HUES64 (cell line): ENCODE measurements at regions not wholly inside any gene's neighbourhood (a gene's known extent, or its start where the extent isn't known, plus 50 kb on each side); places are given as distances from the start of the nearest gene placed in this dataset.
"Not testable (repeated sequence)": the region's sequence is repeated elsewhere in the genome, so short reads cannot be mapped to it uniquely, and the experiment has no call there.

Experiments used
- H3K27ac ChIP-seq: 2 replicates; pipeline ENCODE4 v1.7.0; 2013; ENCODE audit warnings: low read depth, low read length, inconsistent platforms
- H3K27me3 ChIP-seq: 2 replicates; pipeline ENCODE4 v1.6.1; 2013; ENCODE audit warnings: mild to moderate bottlenecking, low read length; ENCODE audit not compliant: insufficient read depth
- H3K36me3 ChIP-seq: 2 replicates; pipeline ENCODE4 v1.6.1; 2013; ENCODE audit warnings: mild to moderate bottlenecking, low read length; ENCODE audit not compliant: insufficient read depth
- H3K4me1 ChIP-seq: 2 replicates; pipeline ENCODE4 v1.6.1; 2013; ENCODE audit warnings: mild to moderate bottlenecking, low read length, moderate library complexity; ENCODE audit not compliant: insufficient read depth
- H3K4me3 ChIP-seq: 2 replicates; pipeline ENCODE4 v1.5.1; 2013; ENCODE audit warnings: mild to moderate bottlenecking, low read length, moderate library complexity
- H3K9ac ChIP-seq: 2 replicates; pipeline ENCODE4 v1.6.1; 2013; ENCODE audit warnings: mild to moderate bottlenecking, low read depth, low read length
- H3K9me3 ChIP-seq: 2 replicates; pipeline ENCODE4 v1.6.1; 2013; ENCODE audit warnings: low read depth, low read length; ENCODE audit not compliant: insufficient read depth
- WGBS: fragments of 150-250, 120-280 bp; methylation state at CpG from one replicate; pipeline ENCODE4 v1.1.7; 2013; ENCODE audit warnings: missing lambda C conversion rate; 5-methylcytosine and 5-hydroxymethylcytosine counted together

DNA sequence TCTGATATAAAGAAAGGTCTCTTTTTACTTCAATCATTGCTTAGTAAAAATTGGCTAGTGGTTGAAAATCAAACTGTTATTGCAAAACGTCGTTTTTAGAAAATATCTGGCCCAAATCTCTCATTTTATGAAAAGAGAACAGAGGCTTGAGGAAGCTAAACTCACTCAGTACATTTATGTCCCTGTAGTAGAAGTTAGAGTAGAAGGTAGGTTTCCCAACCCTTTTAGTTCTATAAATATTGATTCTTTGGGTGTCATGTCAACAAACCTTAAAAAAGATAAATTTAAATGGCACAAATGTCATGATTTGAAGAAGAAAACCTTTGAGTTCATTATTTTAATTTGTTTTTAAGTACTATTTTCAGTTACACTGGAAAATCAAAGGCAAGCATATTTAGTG is 722.3 kb upstream of the NECTIN3 start:
- Histone ChIP-seq H3K27me3 (no peaks in the 10 kb centered on the region), H3K4me3 (no peak overlapping the region), H3K36me3 (no peaks in the 10 kb centered on the region), H3K4me1 (no peaks in the 10 kb centered on the region), H3K9ac (no peak overlapping the region), H3K27ac (no peak overlapping the region), H3K9me3 (no peaks in the 10 kb centered on the region)
- 94% methylated on average over 2 of the region's 2 CpGs for WGBS

DNA sequence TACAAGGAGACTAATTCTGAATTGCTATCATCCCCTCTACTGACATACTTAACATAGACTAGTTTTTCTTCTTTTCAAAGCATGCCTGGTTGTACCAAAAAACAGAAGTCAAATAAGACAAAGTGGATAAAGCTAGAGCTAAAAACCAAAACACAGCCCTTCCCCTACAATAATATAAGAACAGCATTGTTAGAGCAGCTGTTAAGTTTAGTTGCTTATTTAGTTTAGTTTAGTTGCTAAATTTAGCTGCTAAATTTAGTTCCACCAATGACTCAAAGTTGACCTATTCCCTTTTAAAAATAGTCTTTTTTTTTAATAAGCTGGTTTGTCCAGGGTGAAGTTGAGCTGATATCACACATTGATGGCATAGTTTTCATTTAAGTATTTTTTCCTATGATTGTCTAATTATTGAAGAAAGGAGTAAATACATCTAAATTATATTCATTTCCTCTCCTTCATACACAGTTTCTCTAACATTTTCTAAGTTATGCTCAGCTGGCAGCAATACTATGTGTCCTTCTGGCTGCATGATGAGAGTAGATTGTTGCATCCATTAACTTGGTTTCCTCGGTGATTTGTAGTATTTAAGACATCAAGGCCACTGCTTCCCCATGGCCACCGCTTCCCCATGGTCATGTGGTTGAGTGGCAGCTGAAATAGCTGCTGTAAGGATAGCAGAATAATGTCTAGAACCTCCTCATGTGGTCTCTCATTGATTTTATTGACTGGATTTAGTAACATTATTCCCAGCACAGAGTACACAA is 718.6 kb upstream of the NECTIN3 start:
- Histone ChIP-seq H3K4me3 (no peak overlapping the region), H3K9ac (no peak overlapping the region), H3K27me3 (no peaks in the 10 kb centered on the region), H3K36me3 (no peaks in the 10 kb centered on the region), H3K27ac (no peak overlapping the region), H3K4me1 (no peaks in the 10 kb centered on the region), H3K9me3 (no peaks in the 10 kb centered on the region)
- WGBS = 96% methylated on average over 2 of the region's 2 CpGs

DNA sequence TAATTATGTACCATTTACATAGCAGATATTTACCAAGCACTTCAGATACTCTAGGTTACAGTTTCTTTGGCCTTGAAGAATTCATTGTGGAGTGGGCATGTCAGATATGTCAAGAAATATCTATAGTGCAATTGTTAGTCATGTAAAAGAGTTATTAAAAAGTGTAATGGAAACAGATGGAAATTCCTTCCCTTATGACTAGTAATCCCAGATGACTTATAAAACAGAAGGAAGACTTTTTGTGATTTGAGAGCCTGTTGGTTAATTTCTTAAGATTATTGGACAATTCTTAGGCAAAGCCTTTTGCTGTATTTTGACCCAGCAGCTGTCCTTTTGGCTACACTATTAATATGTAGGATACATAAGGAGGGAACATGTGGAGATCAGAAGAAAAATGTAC is 708.9 kb upstream of the NECTIN3 start:
- no peaks in the 10 kb centered on the region for H3K27me3 ChIP-seq
- no peak overlapping the region for H3K27ac ChIP-seq
- no peak overlapping the region for H3K4me3 ChIP-seq
- no peak overlapping the region for H3K9ac ChIP-seq
- H3K36me3 ChIP-seq = no peaks in the 10 kb centered on the region
- no peaks in the 10 kb centered on the region for H3K4me1 ChIP-seq
- no peaks in the 10 kb centered on the region for H3K9me3 ChIP-seq

DNA sequence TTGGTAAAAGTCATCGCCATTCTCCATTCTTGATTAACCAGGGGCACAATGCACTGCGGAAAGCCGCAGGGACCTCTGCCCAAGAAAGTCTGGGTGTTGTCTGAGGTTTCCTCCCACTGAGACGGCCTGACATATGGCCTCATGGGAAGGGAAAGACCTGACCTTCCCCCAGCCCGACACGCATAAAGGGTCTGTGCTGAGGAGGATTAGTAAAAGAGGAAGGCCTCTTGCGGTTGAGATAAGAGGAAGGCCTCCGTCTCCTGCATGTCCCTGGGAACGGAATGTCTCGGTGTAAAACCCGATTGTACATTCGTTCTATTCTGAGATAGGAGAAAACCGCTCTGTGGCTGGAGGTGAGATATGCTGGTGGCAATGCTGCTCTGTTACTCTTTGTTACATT is 704.3 kb upstream of the NECTIN3 start:
- not testable (repeated sequence) for H3K9ac ChIP-seq, H3K27ac ChIP-seq, H3K36me3 ChIP-seq, H3K4me3 ChIP-seq, H3K27me3 ChIP-seq, H3K9me3 ChIP-seq, H3K4me1 ChIP-seq
- 95% methylated on average over 13 of the region's 13 CpGs for WGBS

DNA sequence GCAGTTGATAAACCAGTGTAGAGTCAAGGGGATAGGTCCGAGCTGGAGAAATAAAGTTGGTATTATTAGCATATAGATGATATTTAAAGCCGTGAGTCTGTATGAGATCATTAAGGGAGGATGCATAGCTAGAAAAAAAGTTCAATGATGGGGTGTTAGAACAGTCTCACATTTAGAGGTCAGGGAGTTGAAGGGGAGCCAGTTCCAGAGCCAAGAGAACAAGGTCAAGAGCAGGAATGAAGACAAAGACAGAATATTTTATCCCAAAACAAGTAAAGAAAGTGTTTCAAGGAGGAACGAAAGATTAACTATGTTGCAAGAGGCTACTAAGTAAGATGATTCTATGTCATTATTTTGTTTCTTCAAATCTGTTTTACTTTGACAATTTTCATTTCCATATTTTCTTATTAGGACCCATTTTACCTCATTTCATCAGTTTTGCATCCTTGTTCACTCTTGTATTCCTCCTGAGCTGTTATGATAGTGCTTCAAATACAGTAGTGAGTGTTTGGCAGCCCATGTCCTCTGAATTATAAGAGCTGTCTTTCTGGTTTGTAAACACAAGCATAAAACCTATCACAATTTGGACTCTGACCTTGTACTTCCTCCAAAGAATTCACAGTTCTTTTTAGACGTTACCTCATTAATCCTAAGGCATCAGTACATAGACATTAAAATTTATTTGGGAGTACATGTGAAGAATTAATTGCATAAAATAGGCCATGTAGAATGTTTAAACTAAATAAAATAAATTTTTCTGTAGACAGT is 695.7 kb upstream of the NECTIN3 start:
- Histone ChIP-seq H3K36me3 (no peaks in the 10 kb centered on the region), H3K4me1 (no peaks in the 10 kb centered on the region), H3K9ac (no peak overlapping the region), H3K27ac (no peak overlapping the region), H3K27me3 (no peaks in the 10 kb centered on the region), H3K4me3 (no peak overlapping the region), H3K9me3 (no peaks in the 10 kb centered on the region)
- WGBS = 94% methylated on average over 2 of the region's 4 CpGs

DNA sequence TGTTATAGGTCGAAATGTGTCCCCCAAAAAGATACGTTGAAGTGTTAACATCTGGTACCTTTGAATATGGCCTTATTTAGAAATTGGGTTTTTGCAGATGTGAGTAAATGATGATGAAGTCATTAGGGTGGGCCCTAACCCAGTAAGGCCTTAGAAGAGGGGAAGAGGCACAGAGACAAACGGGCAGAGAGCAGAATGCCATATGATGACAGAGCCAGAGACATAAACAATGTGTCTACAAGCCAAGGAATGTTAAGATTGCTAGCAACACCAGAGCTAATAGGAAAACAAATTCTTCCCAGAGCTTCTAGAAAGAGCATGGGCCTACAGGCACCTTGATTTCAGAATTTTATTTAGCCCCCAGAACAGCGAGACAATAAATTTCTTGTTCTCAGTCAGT is 693.1 kb upstream of the NECTIN3 start:
- Histone ChIP-seq H3K9me3 (no peaks in the 10 kb centered on the region), H3K4me3 (no peak overlapping the region), H3K4me1 (no peaks in the 10 kb centered on the region), H3K27me3 (no peaks in the 10 kb centered on the region), H3K9ac (no peak overlapping the region), H3K36me3 (no peaks in the 10 kb centered on the region), H3K27ac (no peak overlapping the region)
- WGBS = 92% methylated on average over 4 of the region's 4 CpGs

DNA sequence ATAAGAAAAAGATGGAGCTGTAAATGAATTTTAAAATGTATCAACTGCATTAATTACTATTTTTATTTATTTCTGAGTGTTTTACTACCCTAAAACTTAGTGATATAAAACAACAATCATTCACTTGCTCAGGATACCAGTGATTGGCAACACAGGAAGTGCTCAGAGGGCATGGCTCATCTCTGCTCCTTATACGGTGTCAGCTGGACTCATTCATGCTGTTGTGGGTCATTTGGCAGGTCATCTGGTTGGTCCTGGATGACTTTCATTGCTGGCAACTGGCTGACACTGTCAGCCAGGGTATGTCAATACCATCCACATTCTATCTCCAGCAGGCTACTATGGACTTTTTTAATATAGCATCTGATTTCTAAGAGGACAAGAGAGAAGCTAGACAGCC is 689.6 kb upstream of the NECTIN3 start:
- no peak overlapping the region for H3K4me3 ChIP-seq
- H3K9ac ChIP-seq = no peak overlapping the region
- H3K27ac ChIP-seq = no peak overlapping the region
- no peaks in the 10 kb centered on the region for H3K4me1 ChIP-seq
- WGBS = 85% methylated on average over 1 of the region's 1 CpG
- H3K27me3 ChIP-seq = no peaks in the 10 kb centered on the region
- H3K9me3 ChIP-seq = no peaks in the 10 kb centered on the region
- H3K36me3 ChIP-seq = no peaks in the 10 kb centered on the region

DNA sequence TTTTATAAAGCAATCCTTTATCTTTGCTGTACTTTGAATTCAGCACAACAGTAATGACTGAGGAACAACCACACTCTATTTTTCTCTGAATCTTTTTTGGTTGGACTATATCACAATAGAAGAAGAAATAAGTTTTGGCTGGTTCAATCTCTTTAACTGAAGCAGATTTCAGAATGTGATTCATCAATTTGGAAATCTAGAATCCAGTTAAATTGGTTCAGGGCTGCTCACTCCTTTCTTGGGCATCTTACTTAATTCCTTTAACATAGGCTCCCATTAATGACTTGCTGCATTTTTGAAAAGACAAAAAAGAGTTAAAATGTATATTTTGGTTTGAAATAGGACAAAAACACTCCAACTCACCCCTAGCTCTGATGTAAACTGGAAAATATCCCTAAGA is 688.3 kb upstream of the NECTIN3 start:
- Histone ChIP-seq H3K4me3 (no peak overlapping the region), H3K4me1 (no peaks in the 10 kb centered on the region), H3K27me3 (no peaks in the 10 kb centered on the region), H3K9ac (no peak overlapping the region), H3K9me3 (no peaks in the 10 kb centered on the region), H3K27ac (no peak overlapping the region), H3K36me3 (no peaks in the 10 kb centered on the region)

DNA sequence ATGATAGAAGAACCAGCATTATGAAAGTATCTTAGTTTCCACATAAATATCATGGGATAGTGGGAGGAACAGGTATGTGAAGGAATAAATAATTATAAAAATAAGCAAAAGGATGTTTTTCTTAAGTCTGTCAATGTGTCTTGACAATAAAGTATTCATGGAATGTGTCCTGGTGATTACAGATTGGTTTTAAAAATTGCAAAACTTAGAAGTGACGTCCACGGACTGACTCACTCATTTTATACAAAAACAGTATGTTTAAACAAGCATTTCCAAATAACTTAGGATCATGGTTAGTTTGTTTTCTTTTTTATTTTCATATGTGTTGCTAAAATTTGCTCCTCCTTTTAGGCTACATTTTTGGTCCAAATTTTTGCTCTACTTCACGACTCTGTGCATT is 687.0 kb upstream of the NECTIN3 start:
- no CpG with 5 or more reads among the region's 3 CpGs for WGBS
- no peaks in the 10 kb centered on the region for H3K36me3 ChIP-seq
- H3K27me3 ChIP-seq = no peaks in the 10 kb centered on the region
- H3K4me1 ChIP-seq = no peaks in the 10 kb centered on the region
- H3K9ac ChIP-seq = no peak overlapping the region
- H3K4me3 ChIP-seq = no peak overlapping the region
- no peak overlapping the region for H3K27ac ChIP-seq
- no peaks in the 10 kb centered on the region for H3K9me3 ChIP-seq

DNA sequence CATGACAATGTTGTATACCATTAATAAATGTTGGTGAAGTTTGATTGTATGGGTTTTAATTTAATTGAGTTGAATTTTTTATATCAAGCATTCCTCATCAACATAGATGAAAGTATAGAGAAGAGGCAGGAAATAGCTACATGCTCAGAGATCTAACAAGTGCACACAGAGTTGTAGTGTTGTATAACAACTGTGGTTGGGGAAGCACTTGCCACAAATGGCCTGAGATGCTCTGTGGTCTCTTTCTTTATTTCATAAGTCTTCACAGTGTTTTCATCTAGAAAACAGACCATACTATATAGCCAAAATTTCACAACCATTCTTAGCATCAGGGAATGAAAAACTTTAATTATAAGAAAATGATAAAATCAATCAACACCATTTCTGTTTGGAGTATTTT is 682.6 kb upstream of the NECTIN3 start:
- Histone ChIP-seq H3K36me3 (no peaks in the 10 kb centered on the region), H3K4me1 (peaks cover 29% of the 10 kb centered on the region), H3K27ac (no peak overlapping the region), H3K27me3 (no peaks in the 10 kb centered on the region), H3K4me3 (no peak overlapping the region), H3K9me3 (no peaks in the 10 kb centered on the region), H3K9ac (no peak overlapping the region)

DNA sequence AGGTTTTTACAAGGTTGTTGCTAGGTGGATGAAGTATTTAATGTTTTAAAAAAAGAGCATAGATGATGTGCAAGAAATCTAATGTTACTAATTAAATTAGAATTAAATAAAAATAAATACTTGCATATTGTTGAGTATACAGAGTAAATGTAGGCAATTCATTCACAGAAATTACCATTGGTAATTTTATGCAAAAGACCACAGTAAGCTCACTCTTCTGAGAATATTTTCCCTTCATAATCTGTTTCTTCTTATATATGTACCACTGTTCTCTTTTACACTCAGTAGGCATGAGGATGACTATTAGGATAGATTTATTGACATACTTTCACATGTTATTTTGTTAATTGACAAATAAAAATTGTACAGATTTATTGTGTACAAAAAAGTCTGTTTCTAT is 681.2 kb upstream of the NECTIN3 start:
- Histone ChIP-seq H3K4me1 (peaks cover 29% of the 10 kb centered on the region), H3K9me3 (no peaks in the 10 kb centered on the region), H3K27me3 (no peaks in the 10 kb centered on the region), H3K9ac (no peak overlapping the region), H3K36me3 (no peaks in the 10 kb centered on the region), H3K4me3 (no peak overlapping the region), H3K27ac (no peak overlapping the region)

DNA sequence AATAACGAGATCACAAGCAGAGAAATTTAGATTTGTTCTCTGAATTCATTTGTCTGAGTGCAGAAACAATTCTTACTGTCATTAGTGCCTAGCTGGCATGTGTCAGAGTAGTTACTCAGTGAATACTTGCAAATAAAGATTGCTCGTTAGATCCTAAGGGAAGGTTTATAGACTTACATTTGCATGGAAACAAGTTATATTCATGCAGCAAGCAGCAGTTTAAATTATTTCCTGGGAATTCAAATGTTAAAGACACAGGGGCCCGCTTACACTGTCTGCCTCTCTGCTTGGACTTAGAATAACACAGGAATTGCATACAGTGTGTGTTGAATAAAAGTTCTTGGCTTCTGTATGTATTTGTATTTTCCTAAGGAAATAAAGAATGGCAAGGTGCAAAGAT is 680.6 kb upstream of the NECTIN3 start:
- WGBS = 47% methylated on average over 3 of the region's 3 CpGs
- Histone ChIP-seq H3K4me1 (peaks cover 29% of the 10 kb centered on the region), H3K4me3 (no peak overlapping the region), H3K9me3 (no peaks in the 10 kb centered on the region), H3K27ac (no peak overlapping the region), H3K27me3 (no peaks in the 10 kb centered on the region), H3K9ac (no peak overlapping the region), H3K36me3 (no peaks in the 10 kb centered on the region)
